Activated T-helper 1 cell treated with anti-CD3 and anti-CD28 coated beads, Interleukin-12 subunit alpha, Interleukin-12 subunit beta, Interleukin-2, Interleukin-4 antibody, amounts not matched to agents 30 ng/mL and 10 ng/mL and 1 ng/mL, durations not matched to agents 14 hours and 24 hours and 36 hours (primary cell): ENCODE measurements at regions not wholly inside any gene's neighbourhood (a gene's known extent, or its start where the extent isn't known, plus 50 kb on each side); places are given as distances from the start of the nearest gene placed in this dataset.

Source experiments
- DNase-seq: peaks from one replicate; pipeline ENCODE4 v3.0.0; 2021; ENCODE audit warnings: low spot score
- H3K27ac Mint-ChIP-seq: one replicate; pipeline ENCODE4 v1.8.0; 2021; ENCODE audit warnings: mild to moderate bottlenecking, mixed read lengths
- H3K27me3 Mint-ChIP-seq: one replicate; pipeline ENCODE4 v1.8.0; 2022; ENCODE audit warnings: mild to moderate bottlenecking, moderate library complexity, mixed read lengths; ENCODE audit not compliant: insufficient read depth
- H3K36me3 Mint-ChIP-seq: one replicate; pipeline ENCODE4 v1.8.0; 2021; ENCODE audit warnings: low read depth, mixed read lengths
- H3K4me1 Mint-ChIP-seq: one replicate; pipeline ENCODE4 v1.8.0; 2021; ENCODE audit warnings: low read depth, mixed read lengths
- H3K4me3 Mint-ChIP-seq: one replicate; pipeline ENCODE4 v1.8.0; 2021; ENCODE audit warnings: mild to moderate bottlenecking, moderate library complexity, mixed read lengths
- H3K9me3 Mint-ChIP-seq: one replicate; pipeline ENCODE4 v1.8.0; 2021; ENCODE audit warnings: mixed read lengths
- intact Hi-C: fragments of 100-400 bp; cut with micrococcal nuclease; formaldehyde crosslinking; loops from one replicate; pipeline ENCODE4 v1.15.1; 2024

GRCh38 chr4:8744083-8744805, 127.4 kb downstream of the HMX1 start:
- Mint-ChIP-seq H3K4me3 (no peak overlapping the region), H3K27ac (no peak overlapping the region), H3K36me3 (no peaks in the 10 kb centered on the region), H3K4me1 (no peaks in the 10 kb centered on the region), H3K9me3 (peaks cover 10% of the 10 kb centered on the region), H3K27me3 (no peaks in the 10 kb centered on the region)
- DNase-seq = no peak
- intact Hi-C loops = no loop called here

GRCh38 chr4:8742546-8742945, 129.1 kb downstream of the HMX1 start:
- intact Hi-C loops = no loop called here
- Mint-ChIP-seq H3K27ac (no peak overlapping the region), H3K4me3 (no peak overlapping the region), H3K9me3 (peaks cover 10% of the 10 kb centered on the region), H3K27me3 (no peaks in the 10 kb centered on the region), H3K36me3 (no peaks in the 10 kb centered on the region), H3K4me1 (no peaks in the 10 kb centered on the region)
- DNase-seq = no peak

- H3K36me3 Mint-ChIP-seq = no peaks in the 10 kb centered on the region
- no peaks in the 10 kb centered on the region for H3K27me3 Mint-ChIP-seq
- no peak overlapping the region for H3K4me3 Mint-ChIP-seq
- no peak for DNase-seq
- H3K9me3 Mint-ChIP-seq = peaks cover 6% of the 10 kb centered on the region
- intact Hi-C loops = no loop called here
- no peak overlapping the region for H3K27ac Mint-ChIP-seq
- no peaks in the 10 kb centered on the region for H3K4me1 Mint-ChIP-seq
These were observed 130.0 kb downstream of the HMX1 start for GRCh38 chr4:8741513-8742226.

- H3K27ac Mint-ChIP-seq = no peak overlapping the region
- H3K27me3 Mint-ChIP-seq = no peaks in the 10 kb centered on the region
- no peak overlapping the region for H3K4me3 Mint-ChIP-seq
- H3K9me3 Mint-ChIP-seq = no peaks in the 10 kb centered on the region
- H3K4me1 Mint-ChIP-seq = no peaks in the 10 kb centered on the region
- no peak for DNase-seq
- H3K36me3 Mint-ChIP-seq = no peaks in the 10 kb centered on the region
- intact Hi-C loops = no loop called here
These were observed 130.8 kb downstream of the HMX1 start for GRCh38 chr4:8740666-8741395.

DNA sequence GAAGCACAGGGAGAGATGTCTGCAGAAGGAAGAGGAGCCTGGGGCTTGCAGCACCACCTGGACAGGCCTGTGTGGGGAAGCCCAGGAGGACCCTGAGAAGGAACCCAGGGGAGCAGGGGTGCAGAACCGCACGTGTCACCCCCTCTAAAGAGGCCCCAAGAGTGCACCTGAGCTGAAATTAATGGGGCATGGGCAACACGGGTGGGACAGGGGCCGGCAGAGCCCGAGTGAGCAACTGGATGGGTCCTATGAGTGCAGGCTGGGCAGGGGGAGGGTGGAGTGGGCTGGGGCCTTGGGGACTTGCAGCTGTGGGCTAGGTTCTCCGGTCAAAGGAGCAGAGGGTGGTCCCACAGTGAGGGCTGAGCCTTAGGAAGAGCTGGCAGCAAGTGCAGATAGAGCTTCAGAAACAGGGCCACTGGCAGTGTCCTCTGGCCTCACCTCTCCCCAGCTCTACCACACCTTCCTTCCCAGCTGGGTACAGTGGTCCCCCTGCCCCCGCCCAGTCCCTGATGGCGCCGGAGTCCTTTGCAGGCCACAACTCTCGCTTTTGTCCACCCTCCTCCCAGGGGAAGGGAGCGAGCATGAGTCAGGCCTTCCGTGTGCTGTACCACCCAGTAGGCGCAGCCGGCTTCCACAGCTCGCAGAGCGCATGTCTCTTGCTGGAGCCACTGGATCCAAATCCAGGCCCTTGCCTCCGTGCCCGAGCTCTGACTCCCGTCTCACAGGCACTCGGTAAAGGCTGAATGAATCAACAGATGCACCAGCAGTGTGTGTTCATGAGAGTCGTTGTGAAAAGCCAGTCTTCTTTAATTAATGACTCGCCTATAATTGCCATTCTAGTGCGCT, 131.6 kb downstream of the HMX1 start:
- H3K27me3 Mint-ChIP-seq = no peaks in the 10 kb centered on the region
- H3K9me3 Mint-ChIP-seq = no peaks in the 10 kb centered on the region
- H3K36me3 Mint-ChIP-seq = no peaks in the 10 kb centered on the region
- no peaks in the 10 kb centered on the region for H3K4me1 Mint-ChIP-seq
- no peak overlapping the region for H3K27ac Mint-ChIP-seq
- intact Hi-C loops = no loop called here
- H3K4me3 Mint-ChIP-seq = no peak overlapping the region
- no peak for DNase-seq

DNA sequence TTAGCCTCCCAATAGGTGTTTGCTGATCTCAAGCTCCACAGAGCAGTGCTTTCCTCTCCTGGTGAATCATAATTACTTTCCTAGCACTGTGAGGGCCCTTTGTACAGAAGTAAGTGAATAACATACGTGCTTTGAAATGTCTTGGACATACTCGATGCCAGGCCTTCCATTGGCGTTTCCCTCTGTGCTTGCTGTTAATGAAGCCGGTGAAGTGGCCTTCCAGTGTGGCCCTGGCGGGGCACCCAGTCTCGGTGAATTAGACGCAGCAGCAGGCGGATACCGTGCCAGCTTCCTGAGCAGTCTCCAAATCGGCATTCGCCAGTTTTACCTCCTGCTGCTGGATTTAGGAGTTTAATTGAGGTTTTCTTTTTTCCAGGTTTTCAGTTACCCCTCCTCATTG, 132.3 kb downstream of the HMX1 start:
- intact Hi-C loops = no loop called here
- Mint-ChIP-seq H3K4me3 (no peak overlapping the region), H3K27me3 (no peaks in the 10 kb centered on the region), H3K4me1 (no peaks in the 10 kb centered on the region), H3K36me3 (no peaks in the 10 kb centered on the region), H3K9me3 (no peaks in the 10 kb centered on the region), H3K27ac (no peak overlapping the region)
- no peak for DNase-seq

GRCh38 chr4:8738471-8738931, 133.1 kb downstream of the HMX1 start:
- Mint-ChIP-seq H3K36me3 (no peaks in the 10 kb centered on the region), H3K27ac (no peak overlapping the region), H3K4me1 (no peaks in the 10 kb centered on the region), H3K9me3 (no peaks in the 10 kb centered on the region), H3K27me3 (no peaks in the 10 kb centered on the region), H3K4me3 (no peak overlapping the region)
- intact Hi-C loops = no loop called here
- DNase-seq = no peak

- H3K36me3 Mint-ChIP-seq = no peaks in the 10 kb centered on the region
- no peaks in the 10 kb centered on the region for H3K9me3 Mint-ChIP-seq
- DNase-seq = no peak
- H3K27me3 Mint-ChIP-seq = no peaks in the 10 kb centered on the region
- no peak overlapping the region for H3K27ac Mint-ChIP-seq
- H3K4me3 Mint-ChIP-seq = no peak overlapping the region
- intact Hi-C loops = no loop called here
- no peaks in the 10 kb centered on the region for H3K4me1 Mint-ChIP-seq
These were observed 133.9 kb downstream of the HMX1 start for GRCh38 chr4:8737601-8738279.

DNA sequence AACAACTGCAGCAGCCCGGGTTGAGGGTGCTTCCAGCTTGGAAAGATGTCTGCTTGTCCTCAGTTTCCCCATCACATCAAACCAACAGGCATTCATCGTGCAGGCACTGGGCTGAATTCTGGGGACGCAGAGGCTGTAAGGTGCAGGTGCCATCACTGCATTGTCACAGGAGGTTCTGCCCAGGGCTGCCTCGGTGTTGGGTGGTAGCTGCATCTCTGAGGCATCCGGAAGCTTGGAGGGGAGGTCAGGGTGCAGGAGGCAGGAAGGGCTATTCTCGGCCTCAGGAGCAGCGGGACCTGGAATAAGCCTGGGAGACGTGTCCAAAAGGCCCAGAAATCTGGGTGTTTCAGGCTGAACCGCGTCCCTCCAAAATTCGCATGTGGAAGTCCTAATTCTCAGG, 134.6 kb downstream of the HMX1 start:
- no peak overlapping the region for H3K4me3 Mint-ChIP-seq
- H3K4me1 Mint-ChIP-seq = no peaks in the 10 kb centered on the region
- H3K9me3 Mint-ChIP-seq = no peaks in the 10 kb centered on the region
- H3K36me3 Mint-ChIP-seq = no peaks in the 10 kb centered on the region
- H3K27ac Mint-ChIP-seq = no peak overlapping the region
- H3K27me3 Mint-ChIP-seq = no peaks in the 10 kb centered on the region
- intact Hi-C loops = no loop called here
- DNase-seq = no peak

DNA sequence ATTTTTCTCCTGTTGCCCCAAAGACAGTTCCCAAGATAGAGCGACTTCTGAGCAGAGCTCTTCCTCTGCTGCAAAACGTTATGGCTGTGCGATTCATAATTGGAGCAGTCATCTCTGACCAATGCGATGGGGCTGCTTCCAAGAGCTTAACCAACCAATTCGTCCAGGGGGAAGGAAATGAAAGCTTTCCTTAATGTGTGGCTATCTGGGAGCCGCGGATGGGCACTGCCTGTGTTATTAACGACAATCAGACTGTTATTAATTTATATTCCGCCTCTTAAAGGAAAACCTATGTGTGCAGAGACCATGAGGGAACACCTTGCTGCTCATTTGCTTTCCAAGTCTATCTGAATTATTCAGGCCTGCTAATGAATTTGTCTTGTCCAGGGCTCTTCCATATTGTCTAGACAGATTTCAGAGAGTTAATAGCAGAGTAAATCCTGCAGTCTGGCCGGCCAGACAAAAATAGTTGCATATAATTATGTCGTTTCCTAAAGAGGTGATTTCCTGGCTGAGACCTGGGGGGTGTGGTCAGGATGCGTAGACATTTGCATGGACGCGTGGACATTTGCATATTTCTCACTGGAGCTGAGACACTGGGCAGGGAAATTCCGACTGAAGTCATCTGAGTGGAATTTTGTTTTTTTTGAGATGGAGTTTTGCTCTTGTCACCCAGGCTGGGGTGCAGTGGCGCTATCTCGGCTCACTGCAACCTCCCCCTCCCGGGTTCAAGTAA, 135.4 kb downstream of the HMX1 start:
- Mint-ChIP-seq H3K27me3 (no peaks in the 10 kb centered on the region), H3K36me3 (no peaks in the 10 kb centered on the region), H3K4me1 (no peaks in the 10 kb centered on the region), H3K9me3 (no peaks in the 10 kb centered on the region), H3K27ac (no peak overlapping the region), H3K4me3 (no peak overlapping the region)
- no peak for DNase-seq
- intact Hi-C loops = no loop called here

- no peaks in the 10 kb centered on the region for H3K27me3 Mint-ChIP-seq
These were observed 136.2 kb downstream of the HMX1 start for GRCh38 chr4:8735236-8736089.

More at GRCh38 chr4:8735236-8736089, 136.2 kb downstream of the HMX1 start:
- intact Hi-C loops = no loop called here
- Mint-ChIP-seq H3K4me1 (no peaks in the 10 kb centered on the region), H3K4me3 (no peak overlapping the region), H3K9me3 (no peaks in the 10 kb centered on the region), H3K27ac (no peak overlapping the region), H3K36me3 (no peaks in the 10 kb centered on the region)
- no peak for DNase-seq
